PC-3 (cell line): ENCODE measurements at regions not wholly inside any gene's neighbourhood (a gene's known extent, or its start where the extent isn't known, plus 50 kb on each side); places are given as distances from the start of the nearest gene placed in this dataset.

Experiments
- ATAC-seq: fragments of 200-7000 bp; cut with Tn5 transposase; 2 replicates; pipeline ENCODE4 v1.9.1; 2020; ENCODE audit warnings: mild to moderate bottlenecking, moderate library complexity
- BruUV-seq: library from RNA; stranded (reverse); fragments of 400-500 nt; replicated peaks from 2 replicates; lab custom pipeline; 2021; lab: Mats Ljungman, UMichigan
- CTCF ChIA-PET: fragments of 300-600 bp; sonication (Branson Sonifier 250); formaldehyde crosslinking; loops from one replicate; lab custom pipeline; 2022; ENCODE audit warnings: antibody characterized with exemption; lab: Charles Lee
- POLR2A ChIA-PET: fragments of 300-600 bp; sonication (Branson Sonifier 250); formaldehyde crosslinking; loops from one replicate; lab custom pipeline; 2022; ENCODE audit warnings: antibody characterized with exemption; ENCODE audit not compliant: unreplicated experiment; lab: Charles Lee
- DNase-seq: peaks from one replicate; pipeline ENCODE4 v3.0.0-alpha.2; 2015
- H2AFZ ChIP-seq: fragments of 300-600 bp; sonication (generic); 2 replicates; pipeline ENCODE4 v1.6.0; 2016; ENCODE audit warnings: antibody characterized with exemption, low read length
- H3F3A ChIP-seq: fragments of 300-600 bp; sonication (generic); one replicate; pipeline ENCODE4 v1.6.0; 2017; ENCODE audit warnings: antibody characterized with exemption, low read length, control low read depth, mild to moderate bottlenecking; ENCODE audit not compliant: unreplicated experiment
- H3K27ac ChIP-seq: fragments of 300-600 bp; sonication (generic); 2 replicates; pipeline ENCODE4 v1.5.1; 2016; ENCODE audit warnings: mild to moderate bottlenecking, low read length
- H3K27me3 ChIP-seq: fragments of 300-600 bp; sonication (generic); 2 replicates; pipeline ENCODE4 v1.6.1; 2016; ENCODE audit warnings: low read length, mixed read lengths
- H3K36me3 ChIP-seq: fragments of 300-600 bp; sonication (generic); 2 replicates; pipeline ENCODE4 v1.6.1; 2016; ENCODE audit warnings: low read depth, mixed run types, low read length, mixed read lengths
- H3K4me1 ChIP-seq: fragments of 300-600 bp; sonication (generic); 2 replicates; pipeline ENCODE4 v1.5.1; 2016; ENCODE audit warnings: low read length; ENCODE audit not compliant: insufficient read depth
- H3K4me2 ChIP-seq: fragments of 300-600 bp; sonication (generic); 2 replicates; pipeline ENCODE4 v1.6.0; 2016; ENCODE audit warnings: low read length
- H3K4me3 ChIP-seq: fragments of 300-600 bp; sonication (generic); 2 replicates; pipeline ENCODE4 v1.5.1; 2016; ENCODE audit warnings: mild to moderate bottlenecking, low read length, mixed read lengths
- H3K79me2 ChIP-seq: fragments of 300-600 bp; sonication (generic); 2 replicates; pipeline ENCODE4 v1.6.1; 2017; ENCODE audit warnings: low read length, mixed read lengths
- H3K9ac ChIP-seq: fragments of 300-600 bp; sonication (generic); 2 replicates; pipeline ENCODE4 v1.6.0; 2016; ENCODE audit warnings: mild to moderate bottlenecking, low read length
- H3K9me2 ChIP-seq: fragments of 300-600 bp; sonication (generic); replicated peaks from 2 replicates; pipeline ENCODE4 v1.6.1; 2016; ENCODE audit warnings: mixed run types, low read length, mixed read lengths
- H3K9me3 ChIP-seq: fragments of 300-600 bp; sonication (generic); 2 replicates; pipeline ENCODE4 v1.6.1; 2016; ENCODE audit warnings: low read length, mixed read lengths
- H4K20me1 ChIP-seq: fragments of 300-600 bp; sonication (generic); 2 replicates; pipeline ENCODE4 v1.6.1; 2016; ENCODE audit warnings: low read length, mixed read lengths
- CTCF ChIP-seq: fragments of 300-600 bp; sonication (generic); conservative IDR thresholded peaks from 2 replicates; pipeline ENCODE4 v1.5.1; 2017; ENCODE audit warnings: antibody characterized with exemption, low read depth, mild to moderate bottlenecking, low read length
- EZH2 ChIP-seq: fragments of 300-600 bp; sonication (generic); IDR thresholded peaks from one replicate; pipeline ENCODE4 v1.6.1; 2017; ENCODE audit warnings: antibody characterized with exemption, mild to moderate bottlenecking, low read length; ENCODE audit not compliant: unreplicated experiment
- EZH2phosphoT487 ChIP-seq: fragments of 300-600 bp; sonication (generic); IDR thresholded peaks from 2 replicates; pipeline ENCODE4 v1.6.1; 2018; ENCODE audit warnings: mild to moderate bottlenecking, antibody characterized with exemption, low read length, borderline replicate concordance
- intact Hi-C: fragments of 100-400 bp; cut with micrococcal nuclease; formaldehyde crosslinking; loops from 2 replicates; pipeline ENCODE4 v1.9.0; 2023

- DNase-seq, result no peak
- BruUV-seq, result no TSS peak
- no peaks in the 10 kb centered on the region for H3K9me2 ChIP-seq
- no peaks in the 10 kb centered on the region for H3K9me3 ChIP-seq
- H2AFZ ChIP-seq, result no peak overlapping the region
- intact Hi-C loops, result no loop called here
- H3K27ac ChIP-seq, result no peak overlapping the region
- no peak for ATAC-seq
- H4K20me1 ChIP-seq, result no peaks in the 10 kb centered on the region
- H3K79me2 ChIP-seq, result no peaks in the 10 kb centered on the region
- no peaks in the 10 kb centered on the region for H3K36me3 ChIP-seq
- CTCF ChIA-PET, result no interaction called here
- peaks cover 21% of the 10 kb centered on the region for H3K27me3 ChIP-seq
- no peaks in the 10 kb centered on the region for H3K4me1 ChIP-seq
- H3F3A ChIP-seq, result no peaks in the 10 kb centered on the region
- H3K4me2 ChIP-seq, result 0 out of 2 replicates have a peak overlapping the region, but pooled peaks have one; percentile 1
- no peak overlapping the region for H3K9ac ChIP-seq
- H3K4me3 ChIP-seq, result no peak overlapping the region
- POLR2A ChIA-PET, result no interaction called here
- no peak for TF ChIP-seq EZH2phosphoT487
- no peak for TF ChIP-seq EZH2
- no peak for TF ChIP-seq CTCF
Observed at GRCh38 chr5:168118042-168118668, 173.3 kb upstream of the WWC1 start.

- Histone ChIP-seq H3K9me2 (no peaks in the 10 kb centered on the region), H3K27me3 (peaks cover 32% of the 10 kb centered on the region), H3K4me1 (no peaks in the 10 kb centered on the region), H4K20me1 (no peaks in the 10 kb centered on the region), H3K9me3 (no peaks in the 10 kb centered on the region), H3F3A (no peaks in the 10 kb centered on the region), H2AFZ (no peak overlapping the region), H3K4me2 (no peak overlapping the region), H3K27ac (no peak overlapping the region), H3K4me3 (no peak overlapping the region), H3K79me2 (no peaks in the 10 kb centered on the region), H3K9ac (no peak overlapping the region), H3K36me3 (no peaks in the 10 kb centered on the region)
- ATAC-seq (no peak), DNase-seq (no peak)
- ChIA-PET POLR2A (no interaction called here), CTCF (no interaction called here)
- intact Hi-C loops, result no loop called here
- TF ChIP-seq CTCF (no peak), EZH2phosphoT487 (no peak), EZH2 (no peak)
- BruUV-seq, result no TSS peak
Observed at GRCh38 chr5:168120401-168121137, 170.9 kb upstream of the WWC1 start.

GRCh38 chr5:168121138-168121494 lies 170.3 kb upstream of the WWC1 start:
- peaks cover 38% of the 10 kb centered on the region for H3K27me3 ChIP-seq
- no peaks in the 10 kb centered on the region for H3K79me2 ChIP-seq
- DNase-seq, result no peak
- no peaks in the 10 kb centered on the region for H3K4me1 ChIP-seq
- no peak for TF ChIP-seq EZH2
- ChIA-PET CTCF (no interaction called here), POLR2A (no interaction called here)
- intact Hi-C loops, result no loop called here
- H3K9me3 ChIP-seq, result no peaks in the 10 kb centered on the region
- no peak for ATAC-seq
- H3K9me2 ChIP-seq, result no peaks in the 10 kb centered on the region
- H3K27ac ChIP-seq, result no peak overlapping the region
- H2AFZ ChIP-seq, result no peak overlapping the region
- H3K9ac ChIP-seq, result no peak overlapping the region
- H3K36me3 ChIP-seq, result no peaks in the 10 kb centered on the region
- no peaks in the 10 kb centered on the region for H3F3A ChIP-seq
- no TSS peak for BruUV-seq
- H3K4me3 ChIP-seq, result no peak overlapping the region
- H4K20me1 ChIP-seq, result no peaks in the 10 kb centered on the region
- no peak overlapping the region for H3K4me2 ChIP-seq
